Stimulated activated CD8-positive, alpha-beta memory T cell treated with anti-CD3 and anti-CD28 coated beads, Interleukin-4, amount 100 ng/mL, for 48 hours (primary cell): ENCODE measurements at regions not wholly inside any gene's neighbourhood (a gene's known extent, or its start where the extent isn't known, plus 50 kb on each side); places are given as distances from the start of the nearest gene placed in this dataset.
A peak's percentile ranks its signal among the peaks of the same experiment; 100 is the strongest.

Source experiments
- DNase-seq: peaks from one replicate; pipeline ENCODE4 v3.0.0-alpha.2; 2020

GRCh38 chr12:13670285-13670866, 311.0 kb downstream of the GRIN2B start:
- DNase-seq: no peak

GRCh38 chr12:13668880-13669279, 312.5 kb downstream of the GRIN2B start:
- no peak for DNase-seq

GRCh38 chr12:13666806-13667205, 314.6 kb downstream of the GRIN2B start:
- DNase-seq: no peak

GRCh38 chr12:13661005-13661887, 320.2 kb downstream of the GRIN2B start:
- DNase-seq: peak; percentile 31

- DNase-seq: no peak
Measured at GRCh38 chr12:13654456-13654855, 326.9 kb downstream of the GRIN2B start.

- DNase-seq: no peak
Measured at GRCh38 chr12:13652105-13652504, 329.3 kb downstream of the GRIN2B start.

- DNase-seq: no peak
Measured at GRCh38 chr12:13635709-13636108, 345.7 kb downstream of the GRIN2B start.

- no peak for DNase-seq
Measured at GRCh38 chr12:13631873-13632272, 349.5 kb downstream of the GRIN2B start.

GRCh38 chr12:13630354-13630753, 351.0 kb downstream of the GRIN2B start:
- DNase-seq: no peak

GRCh38 chr12:13628067-13628466, 353.3 kb downstream of the GRIN2B start:
- DNase-seq: no peak

- no peak for DNase-seq
Measured at GRCh38 chr12:13627536-13627935, 353.9 kb downstream of the GRIN2B start.

- DNase-seq: no peak
Measured at GRCh38 chr12:13613297-13613696, 368.1 kb downstream of the GRIN2B start.

- no peak for DNase-seq
Measured at GRCh38 chr12:13609894-13610679, 371.3 kb downstream of the GRIN2B start.

GRCh38 chr12:13606290-13606689, 375.1 kb downstream of the GRIN2B start:
- DNase-seq: no peak

GRCh38 chr12:13603953-13604352, 377.4 kb downstream of the GRIN2B start:
- no peak for DNase-seq

GRCh38 chr12:13602172-13602571, 379.2 kb downstream of the GRIN2B start:
- DNase-seq: no peak

GRCh38 chr12:13599176-13599575, 382.2 kb downstream of the GRIN2B start:
- no peak for DNase-seq

GRCh38 chr12:13597837-13598236, 383.6 kb downstream of the GRIN2B start:
- DNase-seq: no peak

GRCh38 chr12:13597166-13597565, 384.2 kb downstream of the GRIN2B start:
- no peak for DNase-seq

- DNase-seq: no peak
Measured at GRCh38 chr12:13596714-13597113, 384.7 kb downstream of the GRIN2B start.

- no peak for DNase-seq
Measured at GRCh38 chr12:13595536-13596443, 385.6 kb downstream of the GRIN2B start.

- no peak for DNase-seq
Measured at GRCh38 chr12:13594731-13595514, 386.5 kb downstream of the GRIN2B start.
